ENCODE measurements at regions not wholly inside any gene's neighbourhood (a gene's known extent, or its start where the extent isn't known, plus 50 kb on each side); places are given as distances from the start of the nearest gene placed in this dataset.

DNA sequence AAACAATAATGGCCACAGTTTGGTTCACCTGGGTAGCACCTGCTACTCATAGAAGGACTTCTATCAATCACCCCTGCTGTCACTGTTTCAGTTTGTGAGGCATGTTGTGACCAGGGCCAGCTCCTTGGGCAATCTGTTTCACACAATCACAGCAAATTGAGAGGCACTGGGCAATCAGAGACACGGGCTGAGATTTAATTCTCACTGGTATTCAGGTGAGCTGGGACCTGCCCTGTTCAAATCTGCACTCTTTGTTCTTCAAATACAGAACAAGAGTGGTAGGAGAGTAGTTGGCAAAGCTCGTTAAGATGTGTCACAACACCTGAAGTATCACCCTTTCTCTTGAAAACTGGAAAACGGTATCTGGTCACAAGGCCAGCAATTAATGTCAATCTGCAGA is 57.8 kb upstream of the NAP1L1 start:
- WGBS, 4 donors = 84 to 95% (median 86%) methylated on average over 3 of the region's 3 CpGs
- no peak for ATAC-seq
- H3K36me3 ChIP-seq = no peaks in the 10 kb centered on the region
- no peaks in the 10 kb centered on the region for H3K4me1 ChIP-seq
- no peak for DNase-seq
- H3K4me3 ChIP-seq = no peak overlapping the region
- peaks cover 0 to 12% (median 0%) of the 10 kb centered on the region in 12 donors for H3K9me3 ChIP-seq
- no peak overlapping the region for H3K27ac ChIP-seq
- TF ChIP-seq, protein P1, sequence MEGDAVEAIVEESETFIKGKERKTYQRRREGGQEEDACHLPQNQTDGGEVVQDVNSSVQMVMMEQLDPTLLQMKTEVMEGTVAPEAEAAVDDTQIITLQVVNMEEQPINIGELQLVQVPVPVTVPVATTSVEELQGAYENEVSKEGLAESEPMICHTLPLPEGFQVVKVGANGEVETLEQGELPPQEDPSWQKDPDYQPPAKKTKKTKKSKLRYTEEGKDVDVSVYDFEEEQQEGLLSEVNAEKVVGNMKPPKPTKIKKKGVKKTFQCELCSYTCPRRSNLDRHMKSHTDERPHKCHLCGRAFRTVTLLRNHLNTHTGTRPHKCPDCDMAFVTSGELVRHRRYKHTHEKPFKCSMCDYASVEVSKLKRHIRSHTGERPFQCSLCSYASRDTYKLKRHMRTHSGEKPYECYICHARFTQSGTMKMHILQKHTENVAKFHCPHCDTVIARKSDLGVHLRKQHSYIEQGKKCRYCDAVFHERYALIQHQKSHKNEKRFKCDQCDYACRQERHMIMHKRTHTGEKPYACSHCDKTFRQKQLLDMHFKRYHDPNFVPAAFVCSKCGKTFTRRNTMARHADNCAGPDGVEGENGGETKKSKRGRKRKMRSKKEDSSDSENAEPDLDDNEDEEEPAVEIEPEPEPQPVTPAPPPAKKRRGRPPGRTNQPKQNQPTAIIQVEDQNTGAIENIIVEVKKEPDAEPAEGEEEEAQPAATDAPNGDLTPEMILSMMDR (IDR thresholded peaks at IDR 0.05) = no peak
- TF ChIP-seq POLR2A (IDR thresholded peaks at IDR 0.05) = no peak
- intact Hi-C loops (cut with DNase I) = no loop called here
- H3K27me3 ChIP-seq = no peaks in the 10 kb centered on the region

DNA sequence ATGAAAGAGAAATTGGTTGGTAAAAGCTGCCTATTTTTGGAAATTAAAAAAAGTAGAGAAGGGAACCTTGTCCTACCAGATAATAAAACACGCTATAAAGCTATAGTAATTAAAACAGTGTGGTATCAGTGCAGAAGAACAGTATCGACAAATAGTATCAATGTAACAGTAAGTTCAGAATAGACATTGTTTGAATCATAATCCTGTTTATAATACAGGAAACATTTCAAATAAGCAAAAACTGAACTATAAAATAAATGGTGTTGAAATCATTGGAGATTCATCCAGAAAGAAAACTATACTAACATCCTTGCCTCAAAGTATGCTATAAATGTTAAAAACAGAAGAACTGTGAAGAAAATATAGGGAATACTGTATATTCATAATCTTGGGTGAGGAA is 54.2 kb upstream of the NAP1L1 start:
- Histone ChIP-seq H3K36me3 (no peaks in the 10 kb centered on the region), H3K9me3 (peaks cover 0 to 12% (median 0%) of the 10 kb centered on the region in 12 donors), H3K27me3 (no peaks in the 10 kb centered on the region), H3K4me3 (no peak overlapping the region), H3K4me1 (no peaks in the 10 kb centered on the region), H3K27ac (no peak overlapping the region)
- DNase-seq (no peak), ATAC-seq (no peak)
- TF ChIP-seq, protein P1 (IDR thresholded peaks at IDR 0.05) = no peak
- TF ChIP-seq POLR2A (IDR thresholded peaks at IDR 0.05) = no peak
- WGBS, 4 donors = 90 to 97% (median 95%) methylated on average over 2 of the region's 2 CpGs
- intact Hi-C loops (cut with DNase I) = no loop called here

DNA sequence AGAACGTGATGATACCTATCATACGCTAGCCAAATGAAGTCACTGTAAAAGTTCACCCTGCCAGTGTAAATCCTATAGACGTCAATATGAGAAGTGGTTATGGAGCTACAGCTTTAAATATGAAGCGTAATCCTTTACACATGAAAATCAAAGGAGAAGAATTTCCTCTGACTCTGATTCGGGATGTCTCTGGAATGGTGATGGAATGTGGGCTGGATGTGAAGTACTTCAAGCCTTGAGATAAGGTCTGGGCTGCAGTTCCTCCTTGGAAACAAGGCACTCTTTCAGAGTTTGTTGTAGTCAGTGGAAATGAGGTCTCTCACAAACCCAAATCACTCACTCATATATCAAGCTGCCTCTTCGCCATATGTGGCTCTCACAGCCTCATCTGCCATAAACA is 53.1 kb upstream of the NAP1L1 start:
- Histone ChIP-seq H3K27ac (no peak overlapping the region), H3K9me3 (peaks cover 0 to 12% (median 0%) of the 10 kb centered on the region in 12 donors), H3K27me3 (no peaks in the 10 kb centered on the region), H3K4me1 (no peaks in the 10 kb centered on the region), H3K4me3 (no peak overlapping the region), H3K36me3 (no peaks in the 10 kb centered on the region)
- no peak for DNase-seq
- ATAC-seq = no peak
- intact Hi-C loops (cut with DNase I) = no loop called here
- TF ChIP-seq POLR2A (IDR thresholded peaks at IDR 0.05) = no peak
- TF ChIP-seq, protein P1 (IDR thresholded peaks at IDR 0.05) = no peak
- 29 to 42% (median 38%) methylated on average over 6 of the region's 6 CpGs for WGBS, 4 donors

DNA sequence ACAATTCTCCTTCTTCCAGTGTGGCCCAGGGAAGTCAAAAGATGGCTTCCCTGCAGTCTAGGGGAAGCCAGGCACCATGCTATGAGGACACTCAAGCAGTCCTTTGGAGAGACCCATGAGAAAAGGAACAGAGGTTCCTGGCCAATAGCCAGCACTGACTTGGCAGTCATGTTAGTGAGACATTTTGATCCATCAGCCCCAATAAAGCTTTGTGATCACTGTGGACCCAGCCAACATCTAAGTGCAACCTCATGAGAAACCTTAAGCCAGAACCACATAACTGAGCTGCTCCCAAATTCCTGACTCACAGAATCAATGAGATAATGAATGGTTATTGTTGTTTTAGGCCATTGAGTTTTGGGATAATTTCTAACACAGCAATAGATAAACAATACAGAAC is 51.0 kb upstream of the NAP1L1 start:
- H3K36me3 ChIP-seq = no peaks in the 10 kb centered on the region
- intact Hi-C loops (cut with DNase I) = no loop called here
- H3K4me1 ChIP-seq = no peaks in the 10 kb centered on the region
- H3K27ac ChIP-seq = no peak overlapping the region
- no peak for DNase-seq
- H3K27me3 ChIP-seq = no peaks in the 10 kb centered on the region
- no peak for ATAC-seq
- TF ChIP-seq, protein P1 (IDR thresholded peaks at IDR 0.05) = no peak
- TF ChIP-seq POLR2A (IDR thresholded peaks at IDR 0.05) = no peak
- H3K9me3 ChIP-seq = peaks cover 0 to 12% (median 0%) of the 10 kb centered on the region in 12 donors
- H3K4me3 ChIP-seq = no peak overlapping the region
